OCI-M1 (cell line): ENCODE measurements at regions not wholly inside any gene's neighbourhood (a gene's known extent, or its start where the extent isn't known, plus 50 kb on each side); places are given as distances from the start of the nearest gene placed in this dataset.

ENCODE experiments used
- DNase-seq: peaks from one replicate; lab custom pipeline; 2025; lab: John Stamatoyannopoulos, UW

GRCh38 chr4:125365731-125366130 is 51.0 kb downstream of the FAT4 start:
- no peak for DNase-seq

GRCh38 chr4:125368146-125368545 is 53.4 kb downstream of the FAT4 start:
- no peak for DNase-seq

GRCh38 chr4:125368671-125369081 is 53.9 kb downstream of the FAT4 start:
- no peak for DNase-seq

- DNase-seq: no peak
These were observed 54.3 kb downstream of the FAT4 start for GRCh38 chr4:125369098-125369497.

GRCh38 chr4:125370478-125370877 is 55.7 kb downstream of the FAT4 start:
- no peak for DNase-seq

GRCh38 chr4:125382995-125383394 is 68.2 kb downstream of the FAT4 start:
- DNase-seq: no peak

- no peak for DNase-seq
These were observed 73.0 kb downstream of the FAT4 start for GRCh38 chr4:125387770-125388169.

- DNase-seq: no peak
These were observed 73.9 kb downstream of the FAT4 start for GRCh38 chr4:125388613-125389012.

- DNase-seq: no peak
These were observed 75.0 kb downstream of the FAT4 start for GRCh38 chr4:125389713-125390112.

- DNase-seq: peak; percentile 16
These were observed 75.4 kb downstream of the FAT4 start for GRCh38 chr4:125390126-125390525.

GRCh38 chr4:125390727-125391126 is 76.0 kb downstream of the FAT4 start:
- no peak for DNase-seq

GRCh38 chr4:125392694-125393093 is 77.9 kb downstream of the FAT4 start:
- no peak for DNase-seq

- no peak for DNase-seq
These were observed 79.1 kb downstream of the FAT4 start for GRCh38 chr4:125393825-125394224.

- no peak for DNase-seq
These were observed 82.5 kb downstream of the FAT4 start for GRCh38 chr4:125397226-125397625.

- DNase-seq: no peak
These were observed 83.7 kb downstream of the FAT4 start for GRCh38 chr4:125398263-125399002.

- DNase-seq: no peak
These were observed 86.0 kb downstream of the FAT4 start for GRCh38 chr4:125400756-125401155.

GRCh38 chr4:125401784-125402183 is 87.0 kb downstream of the FAT4 start:
- DNase-seq: no peak

- DNase-seq: no peak
These were observed 105.8 kb downstream of the FAT4 start for GRCh38 chr4:125420526-125420925.

- peak; percentile 3 for DNase-seq
These were observed 106.8 kb downstream of the FAT4 start for GRCh38 chr4:125421547-125421946.

- no peak for DNase-seq
These were observed 108.4 kb downstream of the FAT4 start for GRCh38 chr4:125423124-125423523.

GRCh38 chr4:125428832-125429231 is 114.1 kb downstream of the FAT4 start:
- DNase-seq: no peak

- DNase-seq: no peak
These were observed 115.3 kb downstream of the FAT4 start for GRCh38 chr4:125430086-125430485.

- DNase-seq: no peak
These were observed 117.3 kb downstream of the FAT4 start for GRCh38 chr4:125432078-125432477.

GRCh38 chr4:125433453-125433852 is 118.7 kb downstream of the FAT4 start:
- no peak for DNase-seq
